ENCODE measurements at regions not wholly inside any gene's neighbourhood (a gene's known extent, or its start where the extent isn't known, plus 50 kb on each side); places are given as distances from the start of the nearest gene placed in this dataset.

GRCh38 chr10:130255777-130256176 lies 119.6 kb downstream of the GLRX3 start:
- ChIA-PET POLR2A (no interaction called here), CTCF (no interaction called here)
- H3K4me3 ChIP-seq (ENCODE audit: low read depth, low read length), result no peak overlapping the region
- DNase-seq (ENCODE audit: low read depth, low spot score), result no peak
- TF ChIP-seq CTCF (IDR thresholded peaks at IDR 0.05; ENCODE audit: insufficient read depth, low read length, missing control alignments), result no peak

- H3K4me3 ChIP-seq (ENCODE audit: low read depth, low read length), result no peak overlapping the region
- POLR2A ChIA-PET, result no interaction called here
- TF ChIP-seq CTCF (IDR thresholded peaks at IDR 0.05; ENCODE audit: insufficient read depth, low read length, missing control alignments), result no peak
- CTCF ChIA-PET, result no interaction called here
- DNase-seq (ENCODE audit: low read depth, low spot score), result no peak
These were observed 121.7 kb downstream of the GLRX3 start for GRCh38 chr10:130257897-130258296.

- H3K4me3 ChIP-seq (ENCODE audit: low read depth, low read length), result no peak overlapping the region
- CTCF ChIA-PET, result no interaction called here
- POLR2A ChIA-PET, result no interaction called here
- no peak for TF ChIP-seq CTCF (IDR thresholded peaks at IDR 0.05; ENCODE audit: insufficient read depth, low read length, missing control alignments)
- no peak for DNase-seq (ENCODE audit: low read depth, low spot score)
These were observed 123.2 kb downstream of the GLRX3 start for GRCh38 chr10:130259380-130259779.

DNA sequence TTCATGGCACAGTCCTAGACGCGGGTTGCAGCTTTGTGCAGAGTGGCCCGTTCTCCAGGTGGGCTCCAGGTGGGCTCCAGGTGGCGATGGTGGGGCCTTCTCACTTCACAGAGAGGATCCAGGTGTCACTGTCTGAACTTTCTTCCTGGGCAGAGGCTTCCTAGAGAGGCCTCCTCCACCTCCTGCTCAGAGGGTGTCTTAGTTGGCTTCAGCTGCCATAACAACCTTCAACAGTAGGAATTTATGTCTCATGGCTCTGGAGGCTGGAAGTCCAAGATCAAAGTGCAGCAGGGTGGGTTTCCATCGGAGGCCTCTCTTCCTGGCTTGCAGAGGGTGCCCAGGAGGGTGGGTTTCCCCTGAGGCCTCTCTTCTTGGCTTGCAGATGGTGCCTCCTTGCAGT lies 125.1 kb downstream of the GLRX3 start:
- no peak for TF ChIP-seq CTCF (IDR thresholded peaks at IDR 0.05; ENCODE audit: insufficient read depth, low read length, missing control alignments)
- DNase-seq (ENCODE audit: low read depth, low spot score), result no peak
- H3K4me3 ChIP-seq (ENCODE audit: low read depth, low read length), result no peak overlapping the region
- ChIA-PET CTCF (no interaction called here), POLR2A (no interaction called here)

DNA sequence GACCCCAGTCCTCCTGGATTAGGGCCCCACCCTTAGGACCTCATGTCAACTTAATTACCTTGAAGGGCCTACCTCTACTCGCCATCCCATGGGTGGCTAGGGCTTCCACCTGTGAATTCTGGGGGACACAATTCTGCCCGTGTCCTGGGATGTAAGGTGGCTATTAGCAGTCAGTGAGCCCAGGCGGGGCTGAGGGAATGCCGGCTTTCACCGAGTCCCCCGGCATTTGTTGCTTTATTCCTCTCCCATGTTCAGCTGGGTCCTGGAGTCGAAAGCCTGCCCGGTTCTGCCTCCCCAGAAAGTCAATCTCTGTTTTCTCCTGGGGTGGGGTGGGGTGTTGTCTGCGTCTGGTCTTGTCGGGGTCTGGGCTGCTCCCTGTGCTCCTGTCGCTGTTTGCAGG lies 125.6 kb downstream of the GLRX3 start:
- no peak for TF ChIP-seq CTCF (IDR thresholded peaks at IDR 0.05; ENCODE audit: insufficient read depth, low read length, missing control alignments)
- CTCF ChIA-PET, result no interaction called here
- H3K4me3 ChIP-seq (ENCODE audit: low read depth, low read length), result no peak overlapping the region
- POLR2A ChIA-PET, result no interaction called here
- DNase-seq (ENCODE audit: low read depth, low spot score), result no peak

- no peak for DNase-seq (ENCODE audit: low read depth, low spot score)
- H3K4me3 ChIP-seq (ENCODE audit: low read depth, low read length), result no peak overlapping the region
- TF ChIP-seq CTCF (IDR thresholded peaks at IDR 0.05; ENCODE audit: insufficient read depth, low read length, missing control alignments), result no peak
- CTCF ChIA-PET, result no interaction called here
- POLR2A ChIA-PET, result no interaction called here
These were observed 127.1 kb downstream of the GLRX3 start for GRCh38 chr10:130263289-130263688.
